Upper lobe of left lung (tissue), 4 donors: ENCODE measurements at regions not wholly inside any gene's neighbourhood (a gene's known extent, or its start where the extent isn't known, plus 50 kb on each side); places are given as distances from the start of the nearest gene placed in this dataset.

ENCODE experiments used
- CTCF ChIP-seq, 6 experiments: fragments of 450-650 bp in 4 of 6; fragments of 200-600 bp in 2 of 6; sonication (generic) in 2 of 6; IDR thresholded peaks; one replicate each; pipeline ENCODE4 v1.5.1; 2016 to 2019; ENCODE audit warnings: antibody characterized with exemption in 6 of 6
- EP300 ChIP-seq, 4 donors: sonication (generic); formaldehyde crosslinking; IDR thresholded peaks; one replicate each; pipeline ENCODE4 v1.5.1; 2017; ENCODE audit warnings: antibody characterized with exemption in 4 of 4, control low read depth in 2 of 4
- POLR2A ChIP-seq, 4 donors: fragments of 450-650 bp; IDR thresholded peaks; one replicate each; pipeline ENCODE4 v1.5.1; 2016 to 2017; ENCODE audit warnings: antibody characterized with exemption in 4 of 4, mild to moderate bottlenecking in 2 of 4
- POLR2AphosphoS5 ChIP-seq, 2 donors: sonication (generic); formaldehyde crosslinking; IDR thresholded peaks; one replicate each; pipeline ENCODE4 v1.5.1; 2017; ENCODE audit warnings: antibody characterized with exemption in 2 of 2

GRCh38 chr14:55897031-55897430, 221.2 kb upstream of the PELI2 start:
- TF ChIP-seq CTCF (IDR thresholded peaks at IDR 0.05) (no peak), EP300 (IDR thresholded peaks at IDR 0.05) (no peak), POLR2A (IDR thresholded peaks at IDR 0.05) (no peak), POLR2AphosphoS5 (IDR thresholded peaks at IDR 0.05) (no peak)
